Sigmoid colon (tissue), 6 donors: ENCODE measurements at regions not wholly inside any gene's neighbourhood (a gene's known extent, or its start where the extent isn't known, plus 50 kb on each side); places are given as distances from the start of the nearest gene placed in this dataset.

Source experiments
- DNase-seq: peaks from one replicate; pipeline ENCODE4 v3.0.0-alpha.2; 2019
- H3K27ac ChIP-seq, 4 donors: fragments of 200-600 bp; sonication (generic); one replicate each; pipeline ENCODE4 v1.5.1; 2016 to 2019; ENCODE audit warnings: mild to moderate bottlenecking in 1 of 4
- H3K27me3 ChIP-seq, 3 donors: fragments of 200-600 bp; sonication (generic); one replicate each; pipeline ENCODE4 v1.5.1; 2019; ENCODE audit warnings: mild to moderate bottlenecking in 1 of 3
- H3K36me3 ChIP-seq, 4 donors: fragments of 200-600 bp; sonication (generic); one replicate each; pipeline ENCODE4 v1.5.1; 2016 to 2019
- H3K4me1 ChIP-seq, 4 donors: fragments of 200-600 bp; sonication (generic); one replicate each; pipeline ENCODE4 v1.5.1; 2017 to 2019
- H3K4me3 ChIP-seq, 4 donors: fragments of 200-600 bp; sonication (generic); one replicate each; pipeline ENCODE4 v1.5.1; 2017 to 2019; ENCODE audit warnings: mild to moderate bottlenecking in 2 of 4, moderate library complexity in 1 of 4
- H3K9me3 ChIP-seq, 4 donors: fragments of 200-600 bp in 3 of 4; sonication (generic) in 3 of 4; one replicate each; pipeline versions ENCODE4 v1.5.1 to v1.6.1; 2013 to 2019
- EP300 ChIP-seq, 4 donors: sonication (generic); formaldehyde crosslinking; IDR thresholded peaks; one replicate each; pipeline ENCODE4 v1.6.1; 2017; ENCODE audit warnings: antibody characterized with exemption in 4 of 4
- POLR2A ChIP-seq, 2 donors: fragments of 450-650 bp; IDR thresholded peaks; one replicate each; pipeline ENCODE4 v1.6.1; 2016; ENCODE audit warnings: antibody characterized with exemption in 2 of 2, mild to moderate bottlenecking in 2 of 2, moderate library complexity in 2 of 2
- POLR2AphosphoS5 ChIP-seq, 4 donors: sonication (generic); formaldehyde crosslinking; IDR thresholded peaks; one replicate each; pipeline ENCODE4 v1.6.1; 2017; ENCODE audit warnings: antibody characterized with exemption in 4 of 4
- WGBS, 2 donors: extraction: QIAGEN DNeasy Blood & Tissue Kit; methylation state at CpG; one replicate each; pipeline ENCODE4 v1.1.7; 2013; 5-methylcytosine and 5-hydroxymethylcytosine counted together
- intact Hi-C: fragments of 100-400 bp; cut with DNase I; formaldehyde crosslinking; loops from one replicate; pipeline ENCODE4 v1.15.1; 2023
- TF ChIP-seq, protein P1 (sequence below), 4 experiments: fragments of 450-650 bp in 3 of 4; fragments of 200-600 bp in 1 of 4; IDR thresholded peaks; one replicate each; pipeline ENCODE4 v1.5.1; 2016 to 2019; ENCODE audit warnings: antibody characterized with exemption in 4 of 4, mild to moderate bottlenecking in 3 of 4, moderate library complexity in 2 of 4
- donor health status: healthy with polysubstance abuse.
- donor health status: healthy.

GRCh38 chr5:93322974-93323860, 257.8 kb downstream of the NR2F1-AS1 start:
- WGBS, 2 donors: 70 to 75% methylated on average over 8 of the region's 8 CpGs

DNA sequence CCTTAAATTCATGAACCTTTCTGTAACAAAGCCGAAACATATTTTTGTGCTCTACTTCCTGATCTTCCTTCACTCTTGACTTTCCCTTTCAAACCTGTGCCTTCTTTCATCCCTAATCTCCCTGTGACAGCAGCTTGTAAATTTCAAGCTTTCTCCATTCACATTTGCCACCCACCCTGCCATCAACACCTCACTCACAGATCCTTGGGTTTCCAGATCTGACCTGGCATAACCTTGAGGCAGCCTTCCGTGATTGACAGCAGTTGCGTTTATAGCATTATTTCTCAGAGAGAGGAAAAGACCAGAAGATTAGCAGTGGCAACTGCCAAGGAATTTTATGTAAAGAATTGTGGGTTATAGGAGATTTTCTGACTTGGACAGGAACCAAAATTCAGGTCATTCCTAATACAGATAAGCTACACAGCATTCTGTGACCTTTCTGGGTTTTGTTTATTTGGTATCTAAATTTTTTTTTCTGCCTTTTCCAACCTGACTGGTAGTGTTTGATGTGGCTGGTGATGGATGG, 260.0 kb downstream of the NR2F1-AS1 start:
- H3K4me1 ChIP-seq: no peaks in the 10 kb centered on the region
- H3K27me3 ChIP-seq: no peaks in the 10 kb centered on the region
- intact Hi-C loops: no loop called here
- TF ChIP-seq POLR2A (IDR thresholded peaks at IDR 0.05) (no peak), POLR2AphosphoS5 (IDR thresholded peaks at IDR 0.05) (no peak), EP300 (IDR thresholded peaks at IDR 0.05) (no peak)
- TF ChIP-seq, protein P1, sequence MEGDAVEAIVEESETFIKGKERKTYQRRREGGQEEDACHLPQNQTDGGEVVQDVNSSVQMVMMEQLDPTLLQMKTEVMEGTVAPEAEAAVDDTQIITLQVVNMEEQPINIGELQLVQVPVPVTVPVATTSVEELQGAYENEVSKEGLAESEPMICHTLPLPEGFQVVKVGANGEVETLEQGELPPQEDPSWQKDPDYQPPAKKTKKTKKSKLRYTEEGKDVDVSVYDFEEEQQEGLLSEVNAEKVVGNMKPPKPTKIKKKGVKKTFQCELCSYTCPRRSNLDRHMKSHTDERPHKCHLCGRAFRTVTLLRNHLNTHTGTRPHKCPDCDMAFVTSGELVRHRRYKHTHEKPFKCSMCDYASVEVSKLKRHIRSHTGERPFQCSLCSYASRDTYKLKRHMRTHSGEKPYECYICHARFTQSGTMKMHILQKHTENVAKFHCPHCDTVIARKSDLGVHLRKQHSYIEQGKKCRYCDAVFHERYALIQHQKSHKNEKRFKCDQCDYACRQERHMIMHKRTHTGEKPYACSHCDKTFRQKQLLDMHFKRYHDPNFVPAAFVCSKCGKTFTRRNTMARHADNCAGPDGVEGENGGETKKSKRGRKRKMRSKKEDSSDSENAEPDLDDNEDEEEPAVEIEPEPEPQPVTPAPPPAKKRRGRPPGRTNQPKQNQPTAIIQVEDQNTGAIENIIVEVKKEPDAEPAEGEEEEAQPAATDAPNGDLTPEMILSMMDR (IDR thresholded peaks at IDR 0.05): no peak
- no peaks in the 10 kb centered on the region for H3K36me3 ChIP-seq
- H3K9me3 ChIP-seq: no peaks in the 10 kb centered on the region
- H3K4me3 ChIP-seq: no peak overlapping the region
- H3K27ac ChIP-seq: no peak overlapping the region
- WGBS, 2 donors: 39 to 68% methylated on average over 3 of the region's 3 CpGs
- DNase-seq: no peak

More at GRCh38 chr5:93322974-93323860, 257.8 kb downstream of the NR2F1-AS1 start:
- Histone ChIP-seq H3K36me3 (no peaks in the 10 kb centered on the region), H3K4me3 (no peak overlapping the region), H3K4me1 (no peaks in the 10 kb centered on the region), H3K27me3 (no peaks in the 10 kb centered on the region), H3K27ac (no peak overlapping the region), H3K9me3 (no peaks in the 10 kb centered on the region)
- DNase-seq: no peak
- TF ChIP-seq EP300 (IDR thresholded peaks at IDR 0.05) (no peak), POLR2A (IDR thresholded peaks at IDR 0.05) (no peak)
- intact Hi-C loops: no loop called here

- no peak overlapping the region for H3K4me3 ChIP-seq
- no peaks in the 10 kb centered on the region for H3K4me1 ChIP-seq
- H3K27me3 ChIP-seq: no peaks in the 10 kb centered on the region
- no peaks in the 10 kb centered on the region for H3K9me3 ChIP-seq
- intact Hi-C loops: no loop called here
- H3K36me3 ChIP-seq: no peaks in the 10 kb centered on the region
- DNase-seq: no peak
- TF ChIP-seq, protein P1 (IDR thresholded peaks at IDR 0.05): no peak
- TF ChIP-seq EP300 (IDR thresholded peaks at IDR 0.05) (no peak), POLR2A (IDR thresholded peaks at IDR 0.05) (no peak), POLR2AphosphoS5 (IDR thresholded peaks at IDR 0.05) (no peak)
- no peak overlapping the region for H3K27ac ChIP-seq
Measured at GRCh38 chr5:93313672-93314071, 267.3 kb downstream of the NR2F1-AS1 start.

DNA sequence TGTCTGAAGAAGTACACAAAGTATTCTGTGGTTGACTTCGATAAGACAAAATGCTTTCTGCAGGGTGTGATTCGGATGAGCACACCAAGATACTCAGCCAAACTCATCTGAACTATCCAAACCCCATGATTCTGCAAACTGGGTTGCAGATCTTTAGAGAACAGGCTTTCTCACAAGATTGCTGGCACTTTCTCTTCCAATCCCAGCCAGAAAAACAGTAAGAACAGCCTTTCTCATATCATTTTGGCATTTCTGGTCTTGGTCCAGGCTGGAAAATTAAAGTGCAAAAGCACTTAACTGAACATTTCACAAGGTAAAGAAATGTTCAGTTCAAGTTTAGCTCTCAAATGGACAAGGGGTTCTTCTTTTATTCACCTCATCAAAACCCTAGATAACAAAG, 269.1 kb downstream of the NR2F1-AS1 start:
- Histone ChIP-seq H3K27ac (no peak overlapping the region), H3K9me3 (no peaks in the 10 kb centered on the region), H3K4me1 (no peaks in the 10 kb centered on the region), H3K4me3 (no peak overlapping the region), H3K36me3 (no peaks in the 10 kb centered on the region), H3K27me3 (no peaks in the 10 kb centered on the region)
- no peak for DNase-seq
- intact Hi-C loops: no loop called here
- TF ChIP-seq POLR2AphosphoS5 (IDR thresholded peaks at IDR 0.05): peak in 3 of 4 donors; percentile 12 to 60 (median 30)
- TF ChIP-seq POLR2A (IDR thresholded peaks at IDR 0.05): no peak
- WGBS, 2 donors: 77 to 81% methylated on average over 2 of the region's 2 CpGs

GRCh38 chr5:93307557-93307956, 273.5 kb downstream of the NR2F1-AS1 start:
- H3K9me3 ChIP-seq: no peaks in the 10 kb centered on the region
- no peaks in the 10 kb centered on the region for H3K36me3 ChIP-seq
- no peak for DNase-seq
- intact Hi-C loops: no loop called here
- no peaks in the 10 kb centered on the region for H3K4me1 ChIP-seq
- no peak overlapping the region for H3K4me3 ChIP-seq
- H3K27ac ChIP-seq: no peak overlapping the region
- no peaks in the 10 kb centered on the region for H3K27me3 ChIP-seq
- TF ChIP-seq POLR2A (IDR thresholded peaks at IDR 0.05) (no peak), EP300 (IDR thresholded peaks at IDR 0.05) (no peak), POLR2AphosphoS5 (IDR thresholded peaks at IDR 0.05) (no peak)

- no peaks in the 10 kb centered on the region for H3K4me1 ChIP-seq
- H3K9me3 ChIP-seq: no peaks in the 10 kb centered on the region
- no peaks in the 10 kb centered on the region for H3K27me3 ChIP-seq
- H3K36me3 ChIP-seq: no peaks in the 10 kb centered on the region
- no peak overlapping the region for H3K4me3 ChIP-seq
- TF ChIP-seq POLR2A (IDR thresholded peaks at IDR 0.05) (no peak), POLR2AphosphoS5 (IDR thresholded peaks at IDR 0.05) (no peak), EP300 (IDR thresholded peaks at IDR 0.05) (no peak)
- TF ChIP-seq, protein P1 (IDR thresholded peaks at IDR 0.05): no peak
- no peak for DNase-seq
- H3K27ac ChIP-seq: no peak overlapping the region
- intact Hi-C loops: no loop called here
- 47 to 52% methylated on average over 4 of the region's 4 CpGs for WGBS, 2 donors
Measured at GRCh38 chr5:93305984-93306383, 275.0 kb downstream of the NR2F1-AS1 start.
